PC-9 (cell line): ENCODE measurements at regions not wholly inside any gene's neighbourhood (a gene's known extent, or its start where the extent isn't known, plus 50 kb on each side); places are given as distances from the start of the nearest gene placed in this dataset.

Experiments used
- EZH2 ChIP-seq: fragments of 200-600 bp; sonication (generic); IDR thresholded peaks from 2 replicates; pipeline ENCODE4 v1.8.0; 2017; ENCODE audit warnings: antibody characterized with exemption, low read depth
- TF ChIP-seq, protein P1 (sequence below): fragments of 200-600 bp; sonication (generic); conservative IDR thresholded peaks from 2 replicates; pipeline ENCODE4 v1.6.1; 2017; ENCODE audit warnings: mixed run types, antibody characterized with exemption, mild to moderate bottlenecking, moderate library complexity

GRCh38 chr2:118657466-118657865 lies 190.0 kb downstream of the EN1 start:
- TF ChIP-seq, protein P1, sequence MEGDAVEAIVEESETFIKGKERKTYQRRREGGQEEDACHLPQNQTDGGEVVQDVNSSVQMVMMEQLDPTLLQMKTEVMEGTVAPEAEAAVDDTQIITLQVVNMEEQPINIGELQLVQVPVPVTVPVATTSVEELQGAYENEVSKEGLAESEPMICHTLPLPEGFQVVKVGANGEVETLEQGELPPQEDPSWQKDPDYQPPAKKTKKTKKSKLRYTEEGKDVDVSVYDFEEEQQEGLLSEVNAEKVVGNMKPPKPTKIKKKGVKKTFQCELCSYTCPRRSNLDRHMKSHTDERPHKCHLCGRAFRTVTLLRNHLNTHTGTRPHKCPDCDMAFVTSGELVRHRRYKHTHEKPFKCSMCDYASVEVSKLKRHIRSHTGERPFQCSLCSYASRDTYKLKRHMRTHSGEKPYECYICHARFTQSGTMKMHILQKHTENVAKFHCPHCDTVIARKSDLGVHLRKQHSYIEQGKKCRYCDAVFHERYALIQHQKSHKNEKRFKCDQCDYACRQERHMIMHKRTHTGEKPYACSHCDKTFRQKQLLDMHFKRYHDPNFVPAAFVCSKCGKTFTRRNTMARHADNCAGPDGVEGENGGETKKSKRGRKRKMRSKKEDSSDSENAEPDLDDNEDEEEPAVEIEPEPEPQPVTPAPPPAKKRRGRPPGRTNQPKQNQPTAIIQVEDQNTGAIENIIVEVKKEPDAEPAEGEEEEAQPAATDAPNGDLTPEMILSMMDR = no peak
- no peak for TF ChIP-seq EZH2
